ENCODE measurements at regions not wholly inside any gene's neighbourhood (a gene's known extent, or its start where the extent isn't known, plus 50 kb on each side); places are given as distances from the start of the nearest gene placed in this dataset.

GRCh38 chr5:159512064-159512463, 181.8 kb upstream of the IL12B start:
- no peak for TF ChIP-seq CTCF (IDR thresholded peaks at IDR 0.05; ENCODE audit: insufficient read depth, low read length)
- TF ChIP-seq, protein P1, sequence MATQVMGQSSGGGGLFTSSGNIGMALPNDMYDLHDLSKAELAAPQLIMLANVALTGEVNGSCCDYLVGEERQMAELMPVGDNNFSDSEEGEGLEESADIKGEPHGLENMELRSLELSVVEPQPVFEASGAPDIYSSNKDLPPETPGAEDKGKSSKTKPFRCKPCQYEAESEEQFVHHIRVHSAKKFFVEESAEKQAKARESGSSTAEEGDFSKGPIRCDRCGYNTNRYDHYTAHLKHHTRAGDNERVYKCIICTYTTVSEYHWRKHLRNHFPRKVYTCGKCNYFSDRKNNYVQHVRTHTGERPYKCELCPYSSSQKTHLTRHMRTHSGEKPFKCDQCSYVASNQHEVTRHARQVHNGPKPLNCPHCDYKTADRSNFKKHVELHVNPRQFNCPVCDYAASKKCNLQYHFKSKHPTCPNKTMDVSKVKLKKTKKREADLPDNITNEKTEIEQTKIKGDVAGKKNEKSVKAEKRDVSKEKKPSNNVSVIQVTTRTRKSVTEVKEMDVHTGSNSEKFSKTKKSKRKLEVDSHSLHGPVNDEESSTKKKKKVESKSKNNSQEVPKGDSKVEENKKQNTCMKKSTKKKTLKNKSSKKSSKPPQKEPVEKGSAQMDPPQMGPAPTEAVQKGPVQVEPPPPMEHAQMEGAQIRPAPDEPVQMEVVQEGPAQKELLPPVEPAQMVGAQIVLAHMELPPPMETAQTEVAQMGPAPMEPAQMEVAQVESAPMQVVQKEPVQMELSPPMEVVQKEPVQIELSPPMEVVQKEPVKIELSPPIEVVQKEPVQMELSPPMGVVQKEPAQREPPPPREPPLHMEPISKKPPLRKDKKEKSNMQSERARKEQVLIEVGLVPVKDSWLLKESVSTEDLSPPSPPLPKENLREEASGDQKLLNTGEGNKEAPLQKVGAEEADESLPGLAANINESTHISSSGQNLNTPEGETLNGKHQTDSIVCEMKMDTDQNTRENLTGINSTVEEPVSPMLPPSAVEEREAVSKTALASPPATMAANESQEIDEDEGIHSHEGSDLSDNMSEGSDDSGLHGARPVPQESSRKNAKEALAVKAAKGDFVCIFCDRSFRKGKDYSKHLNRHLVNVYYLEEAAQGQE (IDR thresholded peaks at IDR 0.05; ENCODE audit: insufficient replicate concordance, low read depth): no peak
- no peak for TF ChIP-seq POLR2AphosphoS5 (IDR thresholded peaks at IDR 0.05; ENCODE audit: low read depth)
